IMR-90 (cell line): ENCODE measurements at regions not wholly inside any gene's neighbourhood (a gene's known extent, or its start where the extent isn't known, plus 50 kb on each side); places are given as distances from the start of the nearest gene placed in this dataset.

Source experiments
- FOS ChIP-seq: fragments of 150-350 bp; IDR thresholded peaks from 2 replicates; pipeline ENCODE4 v1.6.1; 2016; ENCODE audit warnings: low read depth, low read length
- POLR2A ChIP-seq: IDR thresholded peaks from 2 replicates; pipeline ENCODE4 v1.6.1; 2012; ENCODE audit warnings: mild to moderate bottlenecking, low read depth, low read length
- RAD21 ChIP-seq: IDR thresholded peaks from 2 replicates; pipeline ENCODE4 v1.6.1; 2012; ENCODE audit warnings: low read length, improper control_type of control experiment
- RFX5 ChIP-seq: IDR thresholded peaks from 2 replicates; pipeline ENCODE4 v1.8.0; 2012; ENCODE audit warnings: low read depth, mild to moderate bottlenecking, low read length, moderate library complexity
- SMC3 ChIP-seq: fragments of 150-350 bp; IDR thresholded peaks from 2 replicates; pipeline ENCODE4 v1.6.1; 2016; ENCODE audit warnings: low read depth, mild to moderate bottlenecking, antibody characterized with exemption, low read length, moderate library complexity
- TF ChIP-seq, protein P1 (sequence below): conservative IDR thresholded peaks from 2 replicates; pipeline ENCODE4 v1.5.1; 2012; ENCODE audit warnings: mild to moderate bottlenecking, low read depth, low read length, improper control_type of control experiment
- TF ChIP-seq, protein P2 (sequence below): fragments of 150-350 bp; IDR thresholded peaks from 2 replicates; pipeline ENCODE4 v1.6.1; 2016; ENCODE audit warnings: low read depth, mild to moderate bottlenecking, low read length, moderate library complexity, borderline replicate concordance
- TF ChIP-seq, protein P3 (sequence below): fragments of 150-350 bp; IDR thresholded peaks from 2 replicates; pipeline ENCODE4 v1.6.1; 2017; ENCODE audit warnings: mild to moderate bottlenecking, antibody characterized with exemption, low read length, low read depth

GRCh38 chr4:125398263-125399002, 83.7 kb downstream of the FAT4 start:
- TF ChIP-seq, protein P1, sequence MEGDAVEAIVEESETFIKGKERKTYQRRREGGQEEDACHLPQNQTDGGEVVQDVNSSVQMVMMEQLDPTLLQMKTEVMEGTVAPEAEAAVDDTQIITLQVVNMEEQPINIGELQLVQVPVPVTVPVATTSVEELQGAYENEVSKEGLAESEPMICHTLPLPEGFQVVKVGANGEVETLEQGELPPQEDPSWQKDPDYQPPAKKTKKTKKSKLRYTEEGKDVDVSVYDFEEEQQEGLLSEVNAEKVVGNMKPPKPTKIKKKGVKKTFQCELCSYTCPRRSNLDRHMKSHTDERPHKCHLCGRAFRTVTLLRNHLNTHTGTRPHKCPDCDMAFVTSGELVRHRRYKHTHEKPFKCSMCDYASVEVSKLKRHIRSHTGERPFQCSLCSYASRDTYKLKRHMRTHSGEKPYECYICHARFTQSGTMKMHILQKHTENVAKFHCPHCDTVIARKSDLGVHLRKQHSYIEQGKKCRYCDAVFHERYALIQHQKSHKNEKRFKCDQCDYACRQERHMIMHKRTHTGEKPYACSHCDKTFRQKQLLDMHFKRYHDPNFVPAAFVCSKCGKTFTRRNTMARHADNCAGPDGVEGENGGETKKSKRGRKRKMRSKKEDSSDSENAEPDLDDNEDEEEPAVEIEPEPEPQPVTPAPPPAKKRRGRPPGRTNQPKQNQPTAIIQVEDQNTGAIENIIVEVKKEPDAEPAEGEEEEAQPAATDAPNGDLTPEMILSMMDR = no peak
- TF ChIP-seq, protein P2, sequence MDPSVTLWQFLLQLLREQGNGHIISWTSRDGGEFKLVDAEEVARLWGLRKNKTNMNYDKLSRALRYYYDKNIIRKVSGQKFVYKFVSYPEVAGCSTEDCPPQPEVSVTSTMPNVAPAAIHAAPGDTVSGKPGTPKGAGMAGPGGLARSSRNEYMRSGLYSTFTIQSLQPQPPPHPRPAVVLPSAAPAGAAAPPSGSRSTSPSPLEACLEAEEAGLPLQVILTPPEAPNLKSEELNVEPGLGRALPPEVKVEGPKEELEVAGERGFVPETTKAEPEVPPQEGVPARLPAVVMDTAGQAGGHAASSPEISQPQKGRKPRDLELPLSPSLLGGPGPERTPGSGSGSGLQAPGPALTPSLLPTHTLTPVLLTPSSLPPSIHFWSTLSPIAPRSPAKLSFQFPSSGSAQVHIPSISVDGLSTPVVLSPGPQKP = no peak
- TF ChIP-seq RAD21 = no peak
- TF ChIP-seq FOS = no peak
- no peak for TF ChIP-seq POLR2A
- TF ChIP-seq SMC3 = no peak
- TF ChIP-seq RFX5 = no peak
- TF ChIP-seq, protein P3, sequence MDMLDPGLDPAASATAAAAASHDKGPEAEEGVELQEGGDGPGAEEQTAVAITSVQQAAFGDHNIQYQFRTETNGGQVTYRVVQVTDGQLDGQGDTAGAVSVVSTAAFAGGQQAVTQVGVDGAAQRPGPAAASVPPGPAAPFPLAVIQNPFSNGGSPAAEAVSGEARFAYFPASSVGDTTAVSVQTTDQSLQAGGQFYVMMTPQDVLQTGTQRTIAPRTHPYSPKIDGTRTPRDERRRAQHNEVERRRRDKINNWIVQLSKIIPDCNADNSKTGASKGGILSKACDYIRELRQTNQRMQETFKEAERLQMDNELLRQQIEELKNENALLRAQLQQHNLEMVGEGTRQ = no peak
